HL-60 (cell line): ENCODE measurements at regions not wholly inside any gene's neighbourhood (a gene's known extent, or its start where the extent isn't known, plus 50 kb on each side); places are given as distances from the start of the nearest gene placed in this dataset.
"Not testable (repeated sequence)": the region's sequence is repeated elsewhere in the genome, so short reads cannot be mapped to it uniquely, and the experiment has no call there.

Experiments used
- DNase-seq, 2 experiments: peaks; one replicate each; pipeline ENCODE4 v3.0.0-alpha.2; 2010 to 2020; ENCODE audit warnings: low read depth in 1 of 2, low spot score in 1 of 2
- H3K27ac ChIP-seq: fragments of 250-450 bp; sonication (Bioruptor Pico); replicated peaks from 2 replicates; pipeline ENCODE4 v1.5.1; 2020; ENCODE audit warnings: mild to moderate bottlenecking, moderate library complexity
- H3K27me3 ChIP-seq: fragments of 250-450 bp; sonication (Bioruptor Pico); 2 replicates; pipeline ENCODE4 v1.5.1; 2021; ENCODE audit warnings: mild to moderate bottlenecking, moderate library complexity; ENCODE audit not compliant: insufficient read depth, poor library complexity, severe bottlenecking
- H3K4me3 ChIP-seq: replicated peaks from 2 replicates; pipeline ENCODE4 v1.5.1; 2011; ENCODE audit warnings: mild to moderate bottlenecking, control low read depth, low read length; ENCODE audit not compliant: insufficient read depth
- CTCF ChIP-seq: IDR thresholded peaks from one replicate; pipeline ENCODE4 v1.5.1; 2011; ENCODE audit warnings: low read length, control low read depth, inconsistent platforms; ENCODE audit not compliant: insufficient read depth
- GABPA ChIP-seq: IDR thresholded peaks from 2 replicates; pipeline ENCODE4 v1.6.1; 2012; ENCODE audit warnings: low read depth
- POLR2AphosphoS5 ChIP-seq: IDR thresholded peaks from 2 replicates; pipeline ENCODE4 v1.6.1; 2012; ENCODE audit warnings: low read depth
- REST ChIP-seq: IDR thresholded peaks from 2 replicates; pipeline ENCODE4 v1.6.1; 2012; ENCODE audit warnings: low read depth; ENCODE audit not compliant: insufficient replicate concordance
- SPI1 ChIP-seq: IDR thresholded peaks from 2 replicates; pipeline ENCODE4 v1.6.1; 2012; ENCODE audit warnings: low read depth, mild to moderate bottlenecking, borderline replicate concordance

- Histone ChIP-seq H3K27ac (no peak overlapping the region), H3K27me3 (no peaks in the 10 kb centered on the region), H3K4me3 (no peak overlapping the region)
- DNase-seq = no peak
- TF ChIP-seq CTCF (no peak), SPI1 (no peak), POLR2AphosphoS5 (no peak), GABPA (no peak), REST (no peak)
Measured at GRCh38 chr10:32217216-32217615, 129.7 kb downstream of the EPC1 start.

- not testable (repeated sequence) for H3K27ac ChIP-seq, H3K27me3 ChIP-seq, H3K4me3 ChIP-seq, DNase-seq
Measured at GRCh38 chr10:32213838-32214237, 133.1 kb downstream of the EPC1 start.

GRCh38 chr10:32211046-32211363 is 136.0 kb downstream of the EPC1 start:
- TF ChIP-seq CTCF = no peak
- no peak for TF ChIP-seq POLR2AphosphoS5
- no peak for TF ChIP-seq GABPA
- no peak for TF ChIP-seq SPI1
- TF ChIP-seq REST = no peak
- DNase-seq = no peak
- Histone ChIP-seq H3K27me3 (no peaks in the 10 kb centered on the region), H3K4me3 (no peak overlapping the region), H3K27ac (no peak overlapping the region)

- H3K27ac ChIP-seq = no peak overlapping the region
- DNase-seq = peak in 1 of 2 experiments; percentile 44
- TF ChIP-seq REST (no peak), CTCF (peak; percentile 55), SPI1 (no peak), GABPA (no peak), POLR2AphosphoS5 (no peak)
- no peaks in the 10 kb centered on the region for H3K27me3 ChIP-seq
- no peak overlapping the region for H3K4me3 ChIP-seq
Measured at GRCh38 chr10:32210306-32211045, 136.5 kb downstream of the EPC1 start.

- H3K27ac ChIP-seq, H3K27me3 ChIP-seq, H3K4me3 ChIP-seq, DNase-seq: not testable (repeated sequence)
Measured at GRCh38 chr10:32208005-32208404, 139.0 kb downstream of the EPC1 start.
